ENCODE measurements at regions not wholly inside any gene's neighbourhood (a gene's known extent, or its start where the extent isn't known, plus 50 kb on each side); places are given as distances from the start of the nearest gene placed in this dataset.

DNA sequence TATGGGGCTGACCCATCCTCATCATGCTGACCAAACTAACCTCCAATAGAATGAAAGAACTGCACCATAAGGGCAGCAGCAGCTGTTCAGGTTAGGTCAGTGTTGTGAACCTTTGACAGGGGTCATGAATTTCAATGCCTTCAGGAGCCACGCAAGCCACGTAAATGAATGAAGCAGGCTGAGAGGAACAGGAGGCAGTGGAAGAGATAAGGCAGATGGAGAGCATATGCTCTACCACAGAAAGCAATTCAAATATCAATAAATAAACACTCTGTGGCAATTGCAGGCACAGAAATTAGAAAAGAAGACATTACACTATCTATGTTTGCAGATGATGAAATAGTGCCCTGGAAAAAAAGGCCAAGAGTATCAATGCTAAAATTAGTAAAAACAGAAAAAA lies 56.3 kb downstream of the SCG2 start:
- no peak for TF ChIP-seq CTCF (IDR thresholded peaks at IDR 0.05; ENCODE audit: insufficient read depth, low read length, poor library complexity, severe bottlenecking)
- no peak for DNase-seq (ENCODE audit: low read depth)
- Histone ChIP-seq H3K4me3 (ENCODE audit: low read depth, low read length) (no peak overlapping the region), H3K36me3 (ENCODE audit: control insufficient read depth, insufficient read depth, low read length) (no peaks in the 10 kb centered on the region), H3K27me3 (ENCODE audit: control insufficient read depth, insufficient read depth, low read length) (no peaks in the 10 kb centered on the region)
